ENCODE measurements at regions not wholly inside any gene's neighbourhood (a gene's known extent, or its start where the extent isn't known, plus 50 kb on each side); places are given as distances from the start of the nearest gene placed in this dataset.

GRCh38 chr13:89726690-89727435 lies 1620.6 kb upstream of the MIR17HG start:
- TF ChIP-seq POLR2A (IDR thresholded peaks at IDR 0.05), result no peak
- TF ChIP-seq CTCF (IDR thresholded peaks at IDR 0.05), result no peak
- TF ChIP-seq POLR2AphosphoS5 (IDR thresholded peaks at IDR 0.05), result no peak

Data from prostate gland (tissue), 2 donors.